ENCODE measurements at regions not wholly inside any gene's neighbourhood (a gene's known extent, or its start where the extent isn't known, plus 50 kb on each side); places are given as distances from the start of the nearest gene placed in this dataset.

GRCh38 chr13:74929436-74929835 lies 552.5 kb downstream of the TBC1D4 start:
- no peaks in the 10 kb centered on the region for H3K4me1 ChIP-seq (replicated peaks in 1 of 4; ENCODE audit: control insufficient read depth in 3 of 4, insufficient read depth in 4 of 4, low read length in 3 of 4)
- no peak overlapping the region for H4K91ac ChIP-seq (replicated peaks; ENCODE audit: insufficient read length, low read length)
- H3K23me2 ChIP-seq (ENCODE audit: low read depth, low read length): no peaks in the 10 kb centered on the region
- H3K4me3 ChIP-seq (ENCODE audit: extremely low read depth in 1 of 4, insufficient read depth in 2 of 4, low read depth in 3 of 4, low read length in 4 of 4): no peak overlapping the region
- no peak overlapping the region for H4K5ac ChIP-seq (ENCODE audit: insufficient read length, low read depth, low read length)
- POLR2A ChIA-PET (ENCODE audit: partially characterized antibody): no interaction called here
- no peak overlapping the region for H3K14ac ChIP-seq (ENCODE audit: insufficient read length)
- H3K36me3 ChIP-seq (ENCODE audit: control insufficient read depth in 2 of 4, insufficient read depth in 4 of 4, low read length in 3 of 4): no peaks in the 10 kb centered on the region
- no peak overlapping the region for H2BK5ac ChIP-seq (ENCODE audit: low read depth, low read length)
- no peaks in the 10 kb centered on the region for H4K20me1 ChIP-seq (replicated peaks in 1 of 2; ENCODE audit: control insufficient read depth in 1 of 2, insufficient read depth in 2 of 2, low read length in 2 of 2)
- DNase-seq (ENCODE audit: low read depth in 1 of 2, low spot score in 2 of 2): no peak
- H3K4ac ChIP-seq (replicated peaks; ENCODE audit: insufficient read length, low read depth, low read length): no peak overlapping the region
- no peak overlapping the region for H2BK20ac ChIP-seq (ENCODE audit: low read length)
- WGBS, 2 experiments (ENCODE audit: extremely low coverage in 1 of 2, insufficient coverage in 1 of 2, insufficient read length in 1 of 2, insufficient replicate concordance in 2 of 2, low coverage in 1 of 2, low lambda C conversion rate in 2 of 2, missing lambda C conversion rate in 1 of 2): 98% methylated on average over 2 of the region's 2 CpGs; no CpG with 5 or more reads in 1 of the 2 experiments
- H3K79me2 ChIP-seq (ENCODE audit: control insufficient read depth in 1 of 2, insufficient read depth in 2 of 2, low read length in 2 of 2): no peaks in the 10 kb centered on the region
- no peak overlapping the region for H3K23ac ChIP-seq (ENCODE audit: insufficient read length)
- no peak overlapping the region for H3K9ac ChIP-seq (replicated peaks in 1 of 4; ENCODE audit: extremely low read depth in 1 of 4, low read depth in 3 of 4, low read length in 3 of 4)
- no peaks in the 10 kb centered on the region for H3K79me1 ChIP-seq (ENCODE audit: low read depth, low read length)
- no peak overlapping the region for H2BK15ac ChIP-seq (ENCODE audit: low read length)
- H3K9me3 ChIP-seq (ENCODE audit: insufficient read depth in 2 of 2, low read depth in 1 of 2, low read length in 1 of 2): peaks cover 0 to 3% of the 10 kb centered on the region in 2 experiments; a peak in 1 of 4 replicates
- FAIRE-seq: no peak
- H3K18ac ChIP-seq (ENCODE audit: extremely low read depth, low read length): no peak overlapping the region
- H3K4me2 ChIP-seq (ENCODE audit: insufficient read depth in 1 of 2, low read depth in 2 of 2, low read length in 2 of 2): no peak overlapping the region
- H2AK5ac ChIP-seq (ENCODE audit: low read depth, low read length): no peak overlapping the region
- CTCF ChIA-PET (ENCODE audit: partially characterized antibody): interaction anchor here (1.6 kb wide), 1 partner anchor 15 kb away, joined by 3 read pairs; no protein-coding TSS in a partner anchor
- H3K27me3 ChIP-seq (replicated peaks in 1 of 4; ENCODE audit: control insufficient read depth in 3 of 4, extremely low read depth in 1 of 4, insufficient read depth in 3 of 4, low read length in 3 of 4): no peaks in the 10 kb centered on the region
- H3K27ac ChIP-seq (ENCODE audit: low read depth, low read length): no peak overlapping the region
- no peak overlapping the region for H4K8ac ChIP-seq (ENCODE audit: extremely low read depth, insufficient read depth, low read length)
- H3K56ac ChIP-seq (replicated peaks; ENCODE audit: insufficient read length, low read depth, low read length): no peak overlapping the region
- no peak overlapping the region for H2BK120ac ChIP-seq (replicated peaks; ENCODE audit: low read depth, low read length)
- H2BK12ac ChIP-seq (ENCODE audit: low read depth, low read length): no peak overlapping the region
- H2AFZ ChIP-seq (ENCODE audit: low read length): no peak overlapping the region
- TF ChIP-seq GTF2F1 (IDR thresholded peaks at IDR 0.05; ENCODE audit: borderline replicate concordance, low read depth, low read length) (no peak), CTBP2 (IDR thresholded peaks at IDR 0.05; ENCODE audit: borderline replicate concordance, insufficient read depth, insufficient read length, low read length) (no peak), MAX (IDR thresholded peaks at IDR 0.05) (no peak), SP4 (IDR thresholded peaks at IDR 0.05; ENCODE audit: low read length) (no peak), NANOG (IDR thresholded peaks at IDR 0.05; ENCODE audit: insufficient read depth, low read depth, low read length, poor library complexity, severe bottlenecking) (no peak), ASH2L (IDR thresholded peaks at IDR 0.05; ENCODE audit: low read length) (no peak), RXRA (IDR thresholded peaks at IDR 0.05; ENCODE audit: insufficient read depth, low read depth, low read length) (no peak), SRF (IDR thresholded peaks at IDR 0.05; ENCODE audit: low read depth, low read length) (no peak), SAP30 (IDR thresholded peaks at IDR 0.05; ENCODE audit: insufficient read depth, insufficient replicate concordance, low read length) (no peak), TEAD4 (IDR thresholded peaks at IDR 0.05; ENCODE audit: low read depth, low read length) (no peak), CHD2 (IDR thresholded peaks at IDR 0.05; ENCODE audit: low read length) (no peak), KDM1A (IDR thresholded peaks at IDR 0.05; ENCODE audit: borderline replicate concordance, low read length) (no peak), USF2 (IDR thresholded peaks at IDR 0.05; ENCODE audit: low read length) (no peak), RFX5 (IDR thresholded peaks at IDR 0.05; ENCODE audit: borderline replicate concordance, low read depth, low read length) (no peak)
